Upper lobe of left lung (tissue), 4 donors: ENCODE measurements at regions not wholly inside any gene's neighbourhood (a gene's known extent, or its start where the extent isn't known, plus 50 kb on each side); places are given as distances from the start of the nearest gene placed in this dataset.

ENCODE experiments used
- CTCF ChIP-seq, 6 experiments: fragments of 450-650 bp in 4 of 6; fragments of 200-600 bp in 2 of 6; sonication (generic) in 2 of 6; IDR thresholded peaks; one replicate each; pipeline ENCODE4 v1.5.1; 2016 to 2019; ENCODE audit warnings: antibody characterized with exemption in 6 of 6
- EP300 ChIP-seq, 4 donors: sonication (generic); formaldehyde crosslinking; IDR thresholded peaks; one replicate each; pipeline ENCODE4 v1.5.1; 2017; ENCODE audit warnings: antibody characterized with exemption in 4 of 4, control low read depth in 2 of 4

GRCh38 chr5:8905021-8905420 lies 640.9 kb downstream of the SEMA5A start:
- TF ChIP-seq EP300 (IDR thresholded peaks at IDR 0.05) (no peak), CTCF (IDR thresholded peaks at IDR 0.05) (no peak)
